ENCODE measurements at regions not wholly inside any gene's neighbourhood (a gene's known extent, or its start where the extent isn't known, plus 50 kb on each side); places are given as distances from the start of the nearest gene placed in this dataset.
A peak's percentile ranks its signal among the peaks of the same experiment; 100 is the strongest.
"Not testable (repeated sequence)": the region's sequence is repeated elsewhere in the genome, so short reads cannot be mapped to it uniquely, and the experiment has no call there.

DNA sequence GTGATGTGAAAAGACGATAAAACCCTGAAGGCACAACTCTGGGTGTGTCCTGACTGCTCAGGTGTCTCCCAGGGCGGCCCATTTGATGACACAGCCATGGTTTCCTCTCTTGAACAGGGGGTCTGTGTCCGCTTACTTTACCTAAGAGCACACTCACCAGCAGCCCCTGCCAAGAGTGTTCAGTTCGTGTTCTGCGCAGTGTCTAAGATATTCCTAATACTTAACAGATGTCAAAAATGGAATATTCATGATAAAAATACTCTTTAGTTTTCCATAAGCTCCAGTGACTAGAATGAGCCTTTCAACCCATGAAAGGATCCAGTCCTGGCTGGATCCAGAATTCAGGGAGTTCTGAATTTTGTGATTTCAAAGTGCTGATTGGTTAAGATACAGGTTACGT, 492.4 kb downstream of the TNS3 start:
- DNase-seq (ENCODE audit: low spot score), result no peak

DNA sequence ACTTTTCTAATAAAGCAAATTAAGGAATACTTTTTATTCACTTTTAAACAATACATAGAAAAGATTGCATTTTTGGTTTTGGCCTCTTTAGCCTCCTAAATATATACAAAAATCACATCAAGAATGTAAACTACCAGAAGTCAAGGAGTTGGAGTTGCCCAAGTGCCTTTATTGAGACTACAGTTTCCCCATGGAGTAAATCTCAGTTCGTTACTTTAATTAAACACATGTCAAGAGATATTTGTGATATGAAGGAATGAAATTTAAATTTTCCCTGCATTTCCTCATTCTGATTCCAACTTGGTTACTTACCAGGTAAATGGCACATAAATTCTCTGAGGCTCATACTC, 492.9 kb downstream of the TNS3 start:
- DNase-seq (ENCODE audit: low spot score), result no peak

DNA sequence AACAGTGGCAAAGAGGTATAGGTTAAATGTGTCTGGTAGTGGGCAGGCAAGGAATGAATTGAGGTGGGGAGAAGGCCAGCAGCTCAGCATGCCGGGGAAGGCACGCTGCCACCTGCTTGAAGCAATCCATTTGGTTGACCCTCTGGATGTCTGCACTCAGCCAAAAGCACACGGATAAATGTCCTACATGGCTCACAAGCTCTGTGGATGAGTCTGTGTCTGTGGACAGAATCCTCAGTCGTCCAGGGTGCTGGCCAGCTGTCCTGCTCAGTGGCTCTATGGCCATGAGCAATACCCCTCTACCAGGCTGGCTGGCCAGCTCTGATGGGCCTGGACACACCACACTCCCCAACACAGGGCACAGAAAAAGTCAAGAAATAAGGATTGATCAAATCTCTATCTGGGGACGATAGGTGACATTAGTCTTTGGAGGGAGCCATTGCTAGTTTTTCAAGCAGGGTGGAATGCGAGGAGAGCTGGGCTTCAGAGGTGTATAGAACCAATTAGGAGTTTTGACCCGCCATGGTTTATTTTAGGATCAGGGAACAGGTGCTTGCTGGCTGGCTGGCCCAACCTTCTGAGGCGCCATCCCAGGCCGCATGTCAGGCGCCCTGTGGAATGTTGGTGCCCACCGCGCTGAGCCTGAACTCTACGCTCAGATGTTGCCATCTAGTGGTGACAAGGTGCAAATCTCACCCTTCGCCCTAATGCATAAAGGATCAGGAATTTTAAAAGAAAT, 493.4 kb downstream of the TNS3 start:
- DNase-seq (ENCODE audit: low spot score), result peak; percentile 76

DNA sequence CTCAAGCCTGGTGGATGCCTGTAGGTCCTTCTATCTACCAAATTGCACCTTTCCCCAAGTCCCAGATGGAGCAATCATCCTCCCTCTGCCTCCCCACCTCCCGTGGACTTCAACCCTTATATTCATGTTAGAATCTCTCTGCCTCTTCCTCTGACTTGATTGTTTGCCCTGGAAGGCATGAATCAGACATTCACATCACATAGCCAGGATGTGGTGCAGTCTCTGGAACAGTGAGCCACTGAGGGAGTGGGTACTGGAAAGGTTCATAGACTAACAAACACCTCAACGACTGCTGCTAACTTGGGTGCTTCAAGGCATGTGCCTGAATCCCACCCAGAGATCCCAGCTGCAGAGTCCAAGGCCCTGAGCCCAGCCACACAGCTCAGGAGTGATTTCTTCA, 494.0 kb downstream of the TNS3 start:
- peak; percentile 23 for DNase-seq (ENCODE audit: low spot score)

DNA sequence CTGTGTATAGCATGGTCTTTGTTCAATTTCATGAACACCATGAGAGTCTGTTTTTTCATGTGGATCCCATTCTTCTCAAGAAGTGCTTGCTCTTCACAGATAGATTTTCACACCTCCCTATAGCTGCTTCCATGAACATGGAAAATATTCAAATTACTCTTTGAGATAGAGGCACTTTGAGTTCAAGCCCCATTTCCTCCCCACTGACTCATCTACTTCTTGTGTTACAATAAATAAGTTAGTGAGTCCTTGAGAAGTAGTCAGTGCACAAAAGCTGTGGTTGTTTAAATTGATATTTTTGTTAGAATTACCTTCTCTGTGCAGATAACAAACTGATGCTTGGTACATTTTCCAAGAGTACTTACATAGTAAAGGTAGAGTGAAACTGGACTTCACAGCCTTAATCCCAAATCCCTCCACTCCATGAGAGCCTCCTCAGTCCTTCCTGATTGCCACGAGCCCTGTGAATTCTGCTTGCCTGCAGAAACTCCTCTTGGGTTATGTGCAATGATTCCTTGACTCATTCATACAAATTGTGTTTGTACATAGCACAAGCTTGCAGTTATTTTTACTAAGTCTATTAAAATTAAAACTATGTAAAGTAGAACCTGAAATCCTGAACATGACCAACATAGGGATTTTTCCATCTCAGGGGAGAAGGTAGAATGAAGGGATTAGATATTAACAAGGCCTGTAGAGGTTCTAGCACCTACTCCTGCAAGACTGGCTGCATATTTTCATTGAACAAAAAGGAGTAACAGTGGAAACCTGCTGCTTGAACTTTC, 496.2 kb downstream of the TNS3 start:
- DNase-seq (ENCODE audit: low spot score), result no peak

DNA sequence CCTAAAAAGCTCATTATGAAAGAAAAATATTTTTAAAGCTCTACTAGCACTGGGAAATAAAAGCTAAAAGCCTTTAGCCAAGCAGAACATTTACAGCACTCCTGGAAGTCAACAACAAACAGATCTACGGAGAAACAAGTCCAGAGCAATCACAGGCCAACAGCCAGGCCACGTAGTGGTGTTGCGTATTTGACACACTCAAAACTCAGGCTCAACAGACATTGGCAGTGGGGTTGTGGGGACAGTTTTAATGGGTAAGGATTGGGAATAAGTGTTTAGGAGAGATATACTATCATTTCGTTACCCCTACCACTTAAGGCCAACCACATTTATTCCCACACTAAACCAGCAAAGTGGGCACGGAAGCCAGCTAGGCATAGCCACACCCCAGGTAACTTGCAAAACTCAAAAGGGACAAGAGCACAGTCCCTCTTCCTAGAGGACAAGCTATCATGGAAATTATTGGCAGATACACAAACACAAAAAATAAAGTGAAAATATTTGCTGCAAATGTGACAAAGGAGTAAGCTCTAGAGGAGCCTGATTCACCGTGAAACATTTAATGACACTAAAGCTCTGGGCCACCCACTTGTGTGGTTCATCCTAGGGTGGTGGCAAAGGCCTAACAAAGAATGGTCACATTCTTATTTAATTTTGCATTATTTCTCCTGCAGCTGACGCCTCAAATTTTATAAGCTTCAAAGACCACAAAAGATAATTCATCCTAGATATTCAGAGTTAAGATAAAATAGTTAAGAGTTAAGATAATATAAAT, 498.2 kb downstream of the TNS3 start:
- no peak for DNase-seq (ENCODE audit: low spot score)

DNA sequence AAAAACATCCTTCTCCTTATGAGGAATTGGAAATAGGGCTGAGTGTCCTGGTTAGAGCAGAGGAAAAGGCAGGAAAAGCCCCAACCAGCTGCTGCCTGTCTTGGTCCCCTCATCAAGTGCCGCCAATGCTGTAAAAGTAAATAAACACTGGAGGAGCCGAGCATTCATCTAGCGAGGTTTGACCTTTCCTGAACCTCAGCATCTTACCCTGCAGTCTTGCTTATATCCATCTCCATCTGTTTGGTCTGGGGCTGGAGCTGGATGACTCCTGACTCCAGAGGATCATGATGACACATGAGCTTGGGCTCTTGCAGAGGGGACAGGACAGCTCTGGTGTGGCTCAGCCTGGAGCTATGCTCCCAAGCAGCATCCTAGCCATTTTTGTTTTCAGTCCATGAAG, 501.1 kb downstream of the TNS3 start:
- DNase-seq (ENCODE audit: low spot score), result peak; percentile 44

DNA sequence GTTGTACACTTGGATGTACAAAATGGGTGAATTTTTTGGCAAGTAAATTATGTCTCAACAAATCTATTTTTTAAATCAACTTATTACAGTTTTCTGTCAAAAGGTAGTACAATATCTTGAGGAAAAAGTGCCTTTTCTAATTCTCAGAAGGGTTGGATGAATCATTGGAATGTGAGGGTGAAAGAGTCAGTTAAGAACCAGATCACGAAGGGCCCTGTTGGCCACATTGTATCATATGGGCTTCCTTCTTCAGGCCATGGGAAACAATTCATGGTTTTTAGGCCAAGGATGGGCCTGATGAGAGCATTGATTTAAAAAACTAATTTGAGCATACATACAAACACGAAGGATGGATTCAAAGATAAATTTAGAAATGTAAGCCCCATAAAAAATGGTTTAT, 503.7 kb downstream of the TNS3 start:
- no peak for DNase-seq (ENCODE audit: low spot score)

DNA sequence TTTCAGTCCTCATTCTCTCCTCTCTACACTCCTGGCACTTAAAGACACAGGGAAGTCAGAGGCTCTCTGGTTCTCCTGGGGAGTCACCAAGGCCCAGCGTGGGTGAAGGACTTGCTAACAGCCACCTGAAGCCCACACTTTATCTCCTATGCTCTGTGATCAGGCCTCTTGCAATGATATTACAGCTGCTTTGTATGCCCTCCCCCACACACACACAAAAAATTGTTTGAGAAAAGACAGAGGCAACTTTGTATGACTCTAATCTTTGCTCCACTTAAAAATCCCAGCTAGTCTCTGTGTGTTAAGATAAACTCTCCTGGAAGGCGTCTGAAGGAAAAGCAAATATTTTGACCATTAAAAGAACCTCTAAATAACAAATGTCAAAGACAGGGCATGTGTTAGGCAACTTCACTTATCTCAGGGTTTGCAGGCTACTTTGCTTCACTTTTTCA, 507.2 kb downstream of the TNS3 start:
- no peak for DNase-seq (ENCODE audit: low spot score)

DNA sequence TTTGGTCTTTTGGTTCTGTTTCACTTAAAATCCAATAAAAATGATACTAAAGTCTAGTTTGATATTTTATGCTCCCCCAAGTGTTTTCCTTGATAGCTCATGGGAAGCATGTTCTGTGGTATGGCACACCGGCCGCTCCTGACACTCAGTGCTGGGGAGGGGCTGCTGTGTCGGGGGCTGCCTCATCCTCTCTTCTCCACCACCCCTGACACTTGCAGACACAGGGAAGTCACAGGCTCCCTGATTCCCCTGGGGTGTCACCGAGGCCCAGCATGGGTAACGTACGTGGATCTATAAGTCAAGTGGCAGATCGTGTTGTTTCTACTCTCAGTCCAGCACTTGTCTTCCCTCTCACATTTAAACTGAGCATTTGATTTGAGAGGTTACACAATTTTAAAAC, 508.6 kb downstream of the TNS3 start:
- no peak for DNase-seq (ENCODE audit: low spot score)

DNA sequence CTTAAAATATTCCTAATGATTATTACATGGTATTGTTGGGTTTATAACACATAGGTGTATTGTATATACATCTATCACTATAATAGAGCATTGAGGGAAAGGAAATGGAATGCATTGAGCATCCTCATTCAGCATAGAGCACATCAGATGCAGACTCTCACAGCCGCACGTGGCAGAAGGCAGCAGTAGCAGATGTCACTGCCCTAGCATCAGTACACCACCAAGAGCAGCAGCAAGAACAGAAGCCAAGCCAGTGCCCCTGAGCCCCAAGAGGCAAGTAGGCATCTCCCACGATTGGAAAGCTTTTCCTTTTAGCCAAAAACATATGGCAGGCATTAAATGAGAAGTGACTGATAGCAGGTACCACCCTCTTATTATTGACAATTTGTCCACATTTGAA, 510.0 kb downstream of the TNS3 start:
- DNase-seq (ENCODE audit: low spot score), result no peak

DNA sequence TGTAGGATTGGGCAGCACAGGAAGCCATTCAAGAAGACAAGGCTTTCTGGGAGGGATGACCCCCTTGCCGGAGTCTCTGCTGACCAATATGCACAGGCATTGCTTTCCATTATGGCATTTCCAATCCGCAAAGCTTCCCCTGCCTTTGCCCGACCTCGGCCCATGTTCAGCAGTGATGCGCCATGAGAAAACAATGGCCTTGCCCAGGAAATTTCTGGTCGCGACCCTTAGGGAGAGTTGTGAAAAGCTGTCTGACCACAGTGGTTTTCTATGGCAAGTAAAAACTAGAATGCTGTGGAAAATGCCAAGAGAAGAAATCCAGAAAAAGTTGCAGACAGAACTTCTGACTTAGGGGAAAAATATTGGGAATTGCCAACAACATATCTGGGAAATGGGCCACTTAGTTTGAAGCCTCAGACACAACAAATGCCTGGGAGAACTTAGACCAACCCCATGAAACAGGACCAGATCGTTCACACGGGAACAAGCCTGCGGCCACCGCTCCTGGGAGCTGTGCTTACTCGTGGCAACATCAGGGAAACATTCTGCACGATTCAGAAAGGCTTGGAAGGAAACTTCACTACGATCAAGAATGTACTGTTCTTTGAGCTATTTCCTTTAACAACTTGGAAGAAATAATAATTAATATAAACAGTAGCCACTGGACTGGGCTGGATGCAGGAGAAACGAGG, 512.4 kb downstream of the TNS3 start:
- DNase-seq (ENCODE audit: low spot score), result no peak

DNA sequence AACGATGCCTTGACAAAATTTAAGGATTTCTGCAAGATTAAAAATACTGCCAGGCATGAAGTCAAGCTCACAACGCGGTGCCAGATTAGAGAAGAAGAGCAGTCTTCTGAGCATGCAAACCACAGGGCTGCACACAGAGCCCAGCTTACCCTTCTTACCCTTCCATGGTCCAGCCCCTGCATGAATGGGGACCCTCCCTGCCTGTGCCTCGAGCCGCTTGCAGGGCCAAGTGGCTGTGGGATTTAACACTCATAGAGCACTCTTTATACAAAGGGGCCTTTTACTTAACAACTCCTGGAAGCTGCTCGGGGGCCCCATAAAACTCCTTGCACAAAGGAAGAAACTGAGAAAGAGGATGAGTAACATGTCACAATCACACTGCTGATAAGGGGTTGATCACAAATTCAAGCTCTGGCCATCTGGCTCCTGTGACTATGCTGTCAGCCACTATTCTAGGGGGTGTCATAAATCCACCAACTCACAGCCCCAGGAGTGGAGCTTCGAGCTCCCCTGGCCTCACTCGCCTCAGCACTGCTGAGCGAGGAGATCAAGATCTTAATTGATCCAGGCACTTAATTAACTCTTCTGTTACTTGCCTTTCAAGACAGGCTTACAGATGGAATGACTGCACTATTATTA, 514.8 kb downstream of the TNS3 start:
- DNase-seq (ENCODE audit: low spot score), result no peak

DNA sequence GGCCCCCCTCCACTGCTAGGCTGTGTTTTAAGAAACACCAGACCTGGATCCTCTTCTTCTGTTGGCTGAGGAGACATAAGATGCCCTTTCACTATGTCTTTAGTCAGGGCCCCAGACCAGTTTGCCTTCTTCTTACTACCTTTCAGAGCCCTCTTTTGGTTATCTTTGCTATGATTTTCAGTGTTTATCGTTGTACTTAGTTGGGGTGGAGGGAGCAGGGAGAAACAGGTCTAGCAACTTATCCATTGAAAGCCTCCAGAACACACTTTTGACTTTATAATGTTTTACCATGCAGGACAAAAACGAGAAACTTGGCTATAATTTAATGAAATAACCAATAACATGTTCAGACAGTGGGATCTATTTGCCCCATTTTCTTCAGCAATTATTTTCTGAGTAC, 525.2 kb downstream of the TNS3 start:
- no peak for DNase-seq (ENCODE audit: low spot score)

DNA sequence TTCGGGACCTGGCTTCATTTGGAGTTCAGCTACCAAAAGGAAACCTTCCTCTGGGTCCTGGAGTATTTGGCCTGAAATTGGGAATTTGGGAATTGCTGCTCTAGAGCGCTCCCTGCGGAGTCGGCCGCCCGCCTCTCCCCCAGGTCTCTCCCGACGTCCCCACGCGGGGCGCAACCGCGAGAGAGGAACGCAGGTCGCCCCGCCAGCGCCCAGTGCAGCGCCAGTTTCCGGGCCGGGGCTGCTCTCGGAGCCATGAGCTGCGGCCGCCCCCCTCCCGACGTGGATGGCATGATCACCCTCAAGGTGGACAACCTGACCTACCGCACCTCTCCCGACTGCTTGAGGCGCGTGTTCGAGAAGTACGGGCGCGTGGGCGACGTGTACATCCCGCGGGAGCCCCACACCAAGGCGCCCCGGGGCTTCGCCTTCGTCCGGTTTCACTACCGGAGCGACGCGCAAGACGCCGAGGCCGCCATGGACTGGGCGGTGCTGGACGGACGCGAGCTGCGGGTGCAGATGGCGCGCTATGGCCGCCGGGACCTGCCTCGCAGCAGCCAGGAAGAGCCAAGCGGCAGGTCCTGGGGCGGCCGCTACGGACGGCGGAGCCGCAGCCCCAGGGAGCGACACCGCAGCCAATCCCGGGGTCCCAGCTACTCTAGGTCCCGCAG, 529.2 kb downstream of the TNS3 start:
- DNase-seq (ENCODE audit: low spot score), result not testable (repeated sequence)

DNA sequence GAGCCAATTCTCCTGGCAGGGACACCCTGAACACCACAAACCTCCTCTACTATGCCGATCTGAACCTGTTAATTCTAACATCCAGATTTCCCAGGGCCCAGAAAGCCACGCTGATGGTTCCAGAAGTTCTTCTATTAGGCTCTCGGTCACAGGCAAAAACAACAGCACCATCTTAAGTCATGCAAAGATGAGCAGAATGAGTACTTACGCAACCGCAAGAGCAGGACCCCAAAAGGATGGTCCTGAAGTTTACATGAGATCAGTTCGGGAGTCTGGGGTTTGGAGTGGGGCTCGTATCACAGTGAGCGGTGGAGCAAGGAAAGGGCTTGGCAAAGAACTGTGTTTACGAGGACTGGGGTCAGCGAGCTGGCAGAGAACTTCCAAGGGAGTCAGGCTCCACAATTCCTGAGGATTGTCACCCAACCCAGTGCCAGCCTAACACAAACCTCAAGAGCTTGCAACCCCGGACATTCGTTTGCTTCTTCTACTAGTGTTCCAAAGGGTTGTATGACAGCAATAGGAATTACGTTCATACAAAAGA, 532.6 kb downstream of the TNS3 start:
- DNase-seq (ENCODE audit: low spot score), result no peak

DNA sequence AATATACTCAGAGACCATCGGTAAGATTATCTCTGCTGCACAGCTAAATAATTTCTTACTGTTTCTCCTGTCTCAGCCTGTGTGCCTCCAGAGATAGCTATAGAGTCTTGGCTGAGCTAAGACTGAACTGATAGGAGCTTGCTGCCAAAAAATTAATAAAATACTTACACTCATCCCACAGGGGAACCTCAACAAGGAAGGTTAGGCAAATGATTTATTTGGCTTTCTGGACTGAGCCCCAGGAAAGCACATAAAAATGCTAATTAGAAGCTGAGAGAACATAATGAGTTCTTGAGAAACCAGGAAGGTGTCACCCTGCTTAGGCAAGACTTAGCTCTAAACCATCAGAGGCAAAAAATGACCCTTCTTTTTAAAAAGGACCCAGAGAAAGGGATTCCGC, 534.5 kb downstream of the TNS3 start:
- no peak for DNase-seq (ENCODE audit: low spot score)

DNA sequence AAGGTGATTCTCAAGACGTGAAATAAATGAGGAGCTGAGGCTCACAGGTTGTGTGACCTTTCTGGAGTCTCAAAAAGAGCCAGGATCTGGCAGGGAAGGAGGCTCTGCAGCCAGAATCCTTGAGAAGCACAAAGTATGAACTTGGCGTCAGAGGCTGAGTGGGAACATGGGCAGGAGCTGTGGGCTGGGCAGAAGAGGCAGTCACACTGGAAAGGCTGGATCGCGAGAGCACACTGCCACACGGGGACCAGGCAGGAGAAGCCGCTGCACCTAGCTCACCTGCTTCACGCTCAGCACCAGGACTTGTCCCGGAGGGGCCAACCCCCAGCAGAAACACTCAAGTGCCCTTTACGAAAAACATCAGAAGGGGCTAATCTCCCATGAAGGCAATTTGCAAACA, 535.0 kb downstream of the TNS3 start:
- no peak for DNase-seq (ENCODE audit: low spot score)

DNA sequence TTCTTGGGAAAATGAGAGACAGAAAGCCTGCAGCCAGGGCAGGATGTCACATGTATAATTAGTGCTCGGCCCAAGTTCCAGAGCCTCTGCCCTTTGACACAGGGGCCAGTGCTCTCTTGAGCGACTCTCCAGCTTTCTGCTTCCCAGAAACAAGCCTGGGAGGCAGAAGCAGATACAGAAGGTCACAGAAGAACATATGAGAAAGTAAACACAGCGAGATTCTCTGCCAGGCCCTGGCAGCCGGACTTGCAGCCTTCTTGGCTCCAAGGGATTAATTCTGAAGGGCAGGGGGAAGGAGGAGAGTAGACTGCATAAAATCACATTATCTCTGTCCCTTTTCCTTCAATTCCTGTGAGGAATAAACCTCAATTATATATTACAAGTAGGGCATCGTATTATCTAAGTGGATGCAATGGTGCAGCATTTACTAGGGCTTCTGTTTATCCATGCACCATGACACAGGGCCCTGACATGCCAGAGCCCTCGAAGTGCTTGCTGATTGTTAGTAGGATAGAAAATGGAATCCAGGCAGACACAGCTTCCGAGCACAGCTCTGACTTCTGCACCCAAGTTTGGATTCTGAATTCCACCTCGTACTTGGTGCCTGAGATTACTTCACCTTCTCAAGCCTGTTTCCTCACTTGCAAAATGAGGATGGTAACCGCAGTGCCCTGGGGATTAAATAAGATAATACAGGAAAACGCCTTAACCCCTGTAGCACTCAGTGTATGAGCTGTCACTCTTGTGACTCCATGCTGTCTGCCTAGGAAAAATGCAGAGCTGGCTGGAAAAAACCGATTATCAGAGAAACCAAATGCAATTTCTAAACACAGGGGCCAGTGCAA, 536.5 kb downstream of the TNS3 start:
- peak; percentile 20 for DNase-seq (ENCODE audit: low spot score)

DNA sequence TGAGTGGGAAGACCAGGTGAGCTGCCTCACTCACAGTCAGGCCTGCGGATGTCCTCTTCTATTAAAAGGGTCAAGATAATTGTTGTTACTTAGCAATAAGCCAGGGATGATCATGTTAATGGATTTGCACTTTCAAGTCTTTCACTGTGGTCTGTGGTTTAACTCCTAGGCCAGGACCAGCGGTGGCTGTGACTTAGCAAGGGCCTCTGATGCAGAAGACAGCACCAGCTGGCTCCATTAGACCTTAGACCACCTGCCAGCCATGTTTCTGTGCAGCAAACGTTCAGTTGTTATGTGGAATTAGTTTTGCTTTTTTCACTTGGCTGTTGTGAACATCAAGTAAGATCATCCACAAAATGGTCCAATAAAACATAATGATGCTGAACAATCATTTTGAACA, 537.3 kb downstream of the TNS3 start:
- no peak for DNase-seq (ENCODE audit: low spot score)

Data from AG08396 (cell line).